HFF-Myc (cell line): ENCODE measurements at regions not wholly inside any gene's neighbourhood (a gene's known extent, or its start where the extent isn't known, plus 50 kb on each side); places are given as distances from the start of the nearest gene placed in this dataset.

Source experiments
- DNase-seq: peaks from one replicate; pipeline ENCODE4 v3.0.0-alpha.2; 2011; ENCODE audit warnings: low read depth; ENCODE audit errors: extremely low read depth
- H3K4me3 ChIP-seq: replicated peaks from 2 replicates; pipeline ENCODE4 v1.5.1; 2011; ENCODE audit warnings: low read depth, mild to moderate bottlenecking, control low read depth, low read length
- CTCF ChIP-seq: IDR thresholded peaks from 2 replicates; pipeline ENCODE4 v1.5.1; 2012; ENCODE audit warnings: mild to moderate bottlenecking, low read depth, low read length, control low read depth; ENCODE audit errors: missing control alignments

GRCh38 chr18:40048253-40048652 lies 1906.8 kb upstream of the PIK3C3 start:
- no peak for DNase-seq
- no peak for TF ChIP-seq CTCF
- no peak overlapping the region for H3K4me3 ChIP-seq

GRCh38 chr18:40046596-40046995 lies 1908.4 kb upstream of the PIK3C3 start:
- no peak for DNase-seq
- no peak overlapping the region for H3K4me3 ChIP-seq
- no peak for TF ChIP-seq CTCF

- DNase-seq = no peak
- TF ChIP-seq CTCF = no peak
- no peak overlapping the region for H3K4me3 ChIP-seq
These were observed 1913.1 kb upstream of the PIK3C3 start for GRCh38 chr18:40041951-40042350.

- DNase-seq = no peak
- no peak overlapping the region for H3K4me3 ChIP-seq
- no peak for TF ChIP-seq CTCF
These were observed 1914.5 kb upstream of the PIK3C3 start for GRCh38 chr18:40040574-40040973.

DNA sequence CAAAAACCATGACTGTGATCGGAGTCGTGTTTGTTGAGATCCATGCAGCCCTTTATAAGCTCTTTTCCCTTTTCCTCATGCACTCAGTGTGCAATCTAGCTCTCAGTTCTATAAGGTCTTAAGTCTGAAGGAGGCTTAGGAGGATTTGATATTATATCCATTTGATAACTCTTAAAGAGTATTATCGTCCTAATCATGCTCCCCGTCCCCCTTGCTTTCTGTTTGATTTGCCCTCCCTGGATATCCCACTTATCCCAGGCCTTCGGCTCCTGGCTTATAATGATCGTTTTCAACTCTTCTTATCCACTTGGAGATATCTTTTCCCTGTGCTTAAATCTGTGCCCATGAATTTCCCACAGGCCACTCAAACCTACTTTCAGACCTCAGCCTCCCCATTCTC lies 1917.7 kb upstream of the PIK3C3 start:
- no peak for TF ChIP-seq CTCF

DNA sequence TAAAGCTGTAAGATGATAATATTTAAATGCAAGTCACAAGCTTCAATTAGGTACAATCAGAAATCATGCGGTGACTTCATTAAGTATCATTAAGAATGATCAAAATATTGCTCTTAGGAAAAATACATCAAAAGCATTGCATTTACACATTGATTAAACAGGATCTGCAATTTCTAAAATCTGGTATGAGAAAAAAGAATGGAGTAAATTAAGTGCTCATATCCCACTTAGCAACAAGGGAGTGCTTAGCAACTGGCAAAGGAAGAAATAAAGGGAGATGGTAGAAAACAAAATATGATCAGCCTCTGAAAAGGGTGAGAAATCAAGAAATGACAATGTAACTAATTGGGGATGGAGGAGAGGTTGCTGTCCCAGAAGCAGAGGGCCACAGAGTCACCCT lies 1918.2 kb upstream of the PIK3C3 start:
- no peak for TF ChIP-seq CTCF
- H3K4me3 ChIP-seq = no peak overlapping the region
- DNase-seq = no peak

More for the DNA sequence above, 1917.7 kb upstream of the PIK3C3 start:
- no peak overlapping the region for H3K4me3 ChIP-seq
- no peak for DNase-seq

DNA sequence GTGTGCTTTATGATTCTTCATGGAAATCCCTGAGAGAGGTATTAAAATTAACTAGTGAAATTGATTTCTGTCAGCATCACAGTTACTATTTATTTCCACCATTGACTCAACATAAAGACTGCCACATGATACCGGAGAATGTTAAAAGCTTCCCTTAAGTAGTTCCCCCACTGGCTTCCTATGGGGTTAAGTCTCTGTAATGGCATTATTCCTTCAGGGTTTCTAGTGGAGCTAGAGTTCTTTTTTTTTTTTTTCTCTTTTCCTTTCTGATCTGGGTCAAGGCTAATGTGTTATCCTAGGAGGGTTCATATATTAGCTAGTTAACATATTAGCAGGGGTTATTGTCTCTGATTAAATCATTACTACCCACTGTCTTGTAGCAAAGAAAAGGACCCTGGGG lies 1919.1 kb upstream of the PIK3C3 start:
- no peak overlapping the region for H3K4me3 ChIP-seq
- no peak for TF ChIP-seq CTCF
- no peak for DNase-seq
